Mucosa of descending colon (tissue), 3 donors: ENCODE measurements at regions not wholly inside any gene's neighbourhood (a gene's known extent, or its start where the extent isn't known, plus 50 kb on each side); places are given as distances from the start of the nearest gene placed in this dataset.
A peak's percentile ranks its signal among the peaks of the same experiment; 100 is the strongest.

Source experiments
- ATAC-seq: fragments of 200-7000 bp; cut with Tn5 transposase; one replicate; pipeline ENCODE4 v1.9.1; 2020; ENCODE audit warnings: mild to moderate bottlenecking, moderate library complexity
- DNase-seq, 3 donors: peaks; one replicate each; pipeline ENCODE4 v3.0.0-alpha.2; 2020
- H3K36me3 ChIP-seq: fragments of 200-600 bp; one replicate; pipeline ENCODE4 v1.8.0; 2021; ENCODE audit warnings: low read depth, mild to moderate bottlenecking
- H3K4me1 ChIP-seq: fragments of 200-600 bp; one replicate; pipeline ENCODE4 v1.8.0; 2021; ENCODE audit warnings: low read depth, mild to moderate bottlenecking
- H3K4me3 ChIP-seq: fragments of 200-600 bp; one replicate; pipeline ENCODE4 v1.8.0; 2021; ENCODE audit warnings: mild to moderate bottlenecking
- H3K9me3 ChIP-seq: fragments of 200-600 bp; one replicate; pipeline ENCODE4 v1.8.0; 2021; ENCODE audit warnings: mild to moderate bottlenecking
- intact Hi-C, 2 donors: fragments of 100-400 bp; cut with DNase I in 1 of 2; cut with micrococcal nuclease in 1 of 2; formaldehyde crosslinking; loops; one replicate each; pipeline versions ENCODE4 v1.11.0 to v1.11.1; 2022; cut with DNase I, micrococcal nuclease
- TF ChIP-seq, protein P1 (sequence below): fragments of 200-600 bp; IDR thresholded peaks from one replicate; pipeline ENCODE4 v1.8.0; 2022; ENCODE audit warnings: antibody characterized with exemption, mild to moderate bottlenecking
- donor health status: DM: no; HTN: no; CAD: no; lungs with moderate emphysema.
- donor health status: DM: no; HTN: no; CAD: no.
- donor health status: DM: no; HTN: yes; CAD: no.

DNA sequence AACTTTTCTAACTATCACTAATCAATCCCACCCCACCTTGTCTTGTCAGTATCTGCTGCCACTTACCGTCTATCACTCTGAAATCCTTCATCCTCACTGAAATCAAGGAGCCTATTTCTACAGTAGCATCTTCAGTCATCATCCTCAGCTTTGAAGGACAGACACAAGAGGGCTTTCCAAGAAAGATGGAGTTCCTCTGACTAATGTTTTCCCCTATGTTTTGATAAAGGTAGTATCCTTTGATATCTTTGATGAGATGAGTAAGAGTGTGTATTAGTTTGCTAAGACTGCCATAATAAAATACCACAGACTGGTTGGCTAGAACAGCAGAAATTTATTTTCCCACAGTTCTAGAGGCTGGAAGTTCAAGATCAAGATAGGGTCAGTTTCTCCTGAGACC is 101.8 kb upstream of the VAV3 start:
- no peaks in the 10 kb centered on the region for H3K36me3 ChIP-seq
- DNase-seq (no peak), ATAC-seq (no peak)

DNA sequence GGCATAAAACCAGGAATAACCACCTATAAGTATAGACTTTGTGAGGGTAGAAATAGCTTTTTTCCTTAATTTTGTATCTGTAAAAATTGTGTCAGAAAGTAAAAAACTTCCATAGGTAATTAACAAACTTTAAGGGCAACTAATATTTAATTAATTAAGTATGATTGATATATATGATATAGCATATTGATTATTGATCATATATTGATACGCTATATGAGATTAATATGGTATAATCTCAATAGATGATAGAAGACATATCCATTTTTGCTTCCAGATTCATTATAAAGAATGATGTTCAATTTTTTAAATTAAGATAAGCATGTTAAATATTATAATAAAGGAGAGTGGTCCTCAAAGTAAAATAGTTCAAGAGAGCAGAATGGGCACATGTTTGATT is 99.3 kb upstream of the VAV3 start:
- no peaks in the 10 kb centered on the region for H3K4me1 ChIP-seq
- intact Hi-C loops, result no loop called here
- TF ChIP-seq, protein P1, sequence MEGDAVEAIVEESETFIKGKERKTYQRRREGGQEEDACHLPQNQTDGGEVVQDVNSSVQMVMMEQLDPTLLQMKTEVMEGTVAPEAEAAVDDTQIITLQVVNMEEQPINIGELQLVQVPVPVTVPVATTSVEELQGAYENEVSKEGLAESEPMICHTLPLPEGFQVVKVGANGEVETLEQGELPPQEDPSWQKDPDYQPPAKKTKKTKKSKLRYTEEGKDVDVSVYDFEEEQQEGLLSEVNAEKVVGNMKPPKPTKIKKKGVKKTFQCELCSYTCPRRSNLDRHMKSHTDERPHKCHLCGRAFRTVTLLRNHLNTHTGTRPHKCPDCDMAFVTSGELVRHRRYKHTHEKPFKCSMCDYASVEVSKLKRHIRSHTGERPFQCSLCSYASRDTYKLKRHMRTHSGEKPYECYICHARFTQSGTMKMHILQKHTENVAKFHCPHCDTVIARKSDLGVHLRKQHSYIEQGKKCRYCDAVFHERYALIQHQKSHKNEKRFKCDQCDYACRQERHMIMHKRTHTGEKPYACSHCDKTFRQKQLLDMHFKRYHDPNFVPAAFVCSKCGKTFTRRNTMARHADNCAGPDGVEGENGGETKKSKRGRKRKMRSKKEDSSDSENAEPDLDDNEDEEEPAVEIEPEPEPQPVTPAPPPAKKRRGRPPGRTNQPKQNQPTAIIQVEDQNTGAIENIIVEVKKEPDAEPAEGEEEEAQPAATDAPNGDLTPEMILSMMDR, result no peak
- no peaks in the 10 kb centered on the region for H3K36me3 ChIP-seq
- no peak for DNase-seq
- H3K4me3 ChIP-seq, result no peak overlapping the region
- H3K9me3 ChIP-seq, result no peaks in the 10 kb centered on the region
- ATAC-seq, result no peak

More for the DNA sequence above, 101.8 kb upstream of the VAV3 start:
- Histone ChIP-seq H3K4me1 (no peaks in the 10 kb centered on the region), H3K4me3 (no peak overlapping the region), H3K9me3 (no peaks in the 10 kb centered on the region)
- intact Hi-C loops, result no loop called here
- TF ChIP-seq, protein P1, result no peak

DNA sequence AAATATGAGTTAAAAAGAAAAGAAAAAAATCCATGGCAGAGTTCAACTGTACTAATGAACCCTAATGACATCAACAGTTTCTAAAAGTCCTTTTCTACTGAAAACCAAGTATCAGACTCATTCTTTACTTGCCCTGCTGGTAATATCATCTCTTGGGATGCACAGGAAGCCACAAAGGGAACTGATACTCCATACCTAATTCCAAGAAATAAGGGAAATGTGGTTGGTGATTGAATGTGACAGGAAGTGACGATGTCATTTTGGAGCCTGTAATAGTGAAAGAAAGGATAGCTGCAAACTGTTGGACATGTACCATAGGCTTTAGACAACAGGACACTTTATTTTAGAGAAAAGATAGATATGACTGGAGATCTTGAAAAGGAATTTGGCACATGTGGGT is 98.7 kb upstream of the VAV3 start:
- Histone ChIP-seq H3K4me3 (no peak overlapping the region), H3K36me3 (no peaks in the 10 kb centered on the region), H3K4me1 (no peaks in the 10 kb centered on the region), H3K9me3 (no peaks in the 10 kb centered on the region)
- intact Hi-C loops, result no loop called here
- TF ChIP-seq, protein P1, result no peak
- no peak for DNase-seq
- ATAC-seq, result no peak

DNA sequence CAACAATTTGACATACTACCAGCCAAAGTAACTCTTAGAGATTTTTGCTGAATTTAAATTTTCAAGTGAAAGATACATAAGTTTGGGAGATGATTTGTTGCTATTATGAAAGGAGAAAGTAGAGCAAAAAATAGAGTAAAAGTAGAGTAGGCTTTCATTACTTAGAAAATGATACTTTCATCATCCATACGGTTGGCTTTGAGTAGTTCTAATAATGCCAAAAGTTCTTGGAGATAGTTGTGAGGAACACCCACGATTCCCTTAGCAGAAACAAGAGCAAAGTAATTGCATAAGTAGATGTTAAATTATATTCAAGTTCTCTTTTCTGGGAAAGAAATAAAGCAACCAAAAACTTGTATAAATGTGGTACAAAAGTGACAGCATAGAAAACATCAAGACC is 95.0 kb upstream of the VAV3 start:
- DNase-seq (no peak), ATAC-seq (no peak)
- intact Hi-C loops, result no loop called here
- H3K36me3 ChIP-seq, result no peaks in the 10 kb centered on the region
- TF ChIP-seq, protein P1, result no peak
- no peaks in the 10 kb centered on the region for H3K9me3 ChIP-seq
- no peaks in the 10 kb centered on the region for H3K4me1 ChIP-seq
- no peak overlapping the region for H3K4me3 ChIP-seq

DNA sequence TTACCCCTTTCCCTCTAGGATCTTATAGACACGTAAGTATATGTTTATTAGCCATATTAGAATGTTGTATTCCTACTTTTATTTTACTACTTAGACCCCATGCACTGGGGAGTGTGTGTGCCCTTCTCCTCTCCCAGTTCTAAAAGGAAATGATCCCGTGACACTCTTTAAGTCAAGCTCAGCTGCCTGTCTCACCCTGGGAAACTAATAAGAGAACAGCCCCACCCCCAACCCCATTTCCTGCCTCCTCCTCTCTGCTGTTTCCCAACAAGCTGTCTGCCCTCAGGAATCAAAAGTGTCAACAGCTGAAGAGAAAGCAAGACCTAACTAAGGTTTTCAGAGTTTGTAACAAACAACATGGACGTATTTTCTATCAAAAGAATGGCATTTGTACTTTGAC is 92.6 kb upstream of the VAV3 start:
- H3K4me1 ChIP-seq, result no peaks in the 10 kb centered on the region
- H3K4me3 ChIP-seq, result no peak overlapping the region
- no peaks in the 10 kb centered on the region for H3K36me3 ChIP-seq
- DNase-seq, result peak in 1 of 3 donors; percentile 54
- ATAC-seq, result peak; percentile 18
- intact Hi-C loops, result no loop called here
- TF ChIP-seq, protein P1, result no peak
- H3K9me3 ChIP-seq, result no peaks in the 10 kb centered on the region

DNA sequence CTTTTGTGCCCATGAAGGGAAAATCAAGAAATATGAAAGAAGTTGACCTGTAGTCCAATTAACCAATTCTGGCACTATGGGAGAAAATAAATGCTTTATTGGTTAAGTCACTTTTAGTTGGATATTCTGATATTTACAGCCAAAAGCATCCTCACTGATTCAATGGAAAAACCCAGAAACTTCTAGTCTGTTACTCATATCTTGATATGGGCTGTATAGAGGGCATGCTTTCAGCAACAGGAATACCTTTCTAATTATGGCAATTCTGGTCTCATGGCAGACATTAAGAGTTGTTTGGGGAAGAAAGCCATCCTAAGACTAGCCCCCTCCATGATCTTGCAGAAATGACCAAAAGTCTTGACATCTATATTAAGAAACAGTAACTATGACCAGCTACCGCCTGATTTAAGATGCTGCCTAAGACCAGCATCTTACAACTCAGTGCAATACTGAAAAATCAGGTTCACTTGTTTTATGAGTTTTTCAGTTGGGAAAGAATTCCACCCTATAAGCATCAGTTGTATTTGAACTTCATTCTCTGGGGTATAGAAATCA is 91.5 kb upstream of the VAV3 start:
- no peaks in the 10 kb centered on the region for H3K4me1 ChIP-seq
- TF ChIP-seq, protein P1, result no peak
- intact Hi-C loops, result no loop called here
- no peak for DNase-seq
- no peaks in the 10 kb centered on the region for H3K36me3 ChIP-seq
- no peak for ATAC-seq
- H3K4me3 ChIP-seq, result no peak overlapping the region
- no peaks in the 10 kb centered on the region for H3K9me3 ChIP-seq
